ENCODE measurements at regions not wholly inside any gene's neighbourhood (a gene's known extent, or its start where the extent isn't known, plus 50 kb on each side); places are given as distances from the start of the nearest gene placed in this dataset.

DNA sequence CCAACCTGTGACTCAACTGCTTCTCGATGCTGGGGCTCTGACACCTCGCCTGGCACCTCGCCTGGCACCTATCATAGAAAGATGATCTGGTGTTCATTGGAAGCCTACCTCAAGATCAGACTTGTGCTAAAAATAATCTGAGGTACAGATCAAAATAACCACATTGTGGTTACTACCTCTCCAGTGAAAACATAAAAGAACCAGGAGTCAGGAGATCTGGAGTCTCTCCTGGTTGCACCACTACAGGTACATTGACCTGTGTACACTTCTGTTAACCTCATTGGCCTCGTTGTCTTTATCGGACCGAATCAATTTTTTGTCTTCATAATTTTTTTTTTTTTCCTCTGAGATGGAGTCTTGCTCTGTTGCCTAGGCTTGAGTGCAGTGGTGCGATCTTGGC, 695.9 kb downstream of the HDGFL1 start:
- TF ChIP-seq EZH2 (IDR thresholded peaks at IDR 0.05): no peak
- no peak for TF ChIP-seq POLR2AphosphoS5 (IDR thresholded peaks at IDR 0.05; ENCODE audit: borderline replicate concordance, low read depth, low read length)
- TF ChIP-seq FOXP2 (optimal IDR thresholded peaks at IDR 0.05; ENCODE audit: control extremely low read depth, extremely low read length, insufficient read depth): no peak
